ENCODE measurements at regions not wholly inside any gene's neighbourhood (a gene's known extent, or its start where the extent isn't known, plus 50 kb on each side); places are given as distances from the start of the nearest gene placed in this dataset.

DNA sequence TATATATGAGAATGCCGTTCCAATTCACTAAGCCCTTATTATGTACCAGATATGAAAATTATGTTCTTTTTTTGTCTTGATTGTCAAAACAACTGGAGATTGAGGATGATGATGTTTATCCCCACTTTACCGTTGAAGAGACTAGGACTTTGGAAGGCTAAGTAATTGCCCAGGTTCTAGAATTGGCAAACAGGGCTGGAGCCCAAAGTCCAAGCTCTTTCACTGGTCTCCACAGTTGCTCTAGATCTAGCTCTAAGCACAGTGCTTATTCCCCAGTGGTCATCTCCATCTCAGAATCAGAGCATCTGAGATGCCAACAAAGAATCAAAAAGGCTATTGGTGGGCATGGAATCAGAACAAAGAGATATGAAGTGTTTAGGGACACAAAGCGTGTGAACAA, 215.3 kb upstream of the FOXA2 start:
- Histone ChIP-seq H3K9me3 (ENCODE audit: control insufficient read depth in 4 of 4, low read length in 3 of 4) (no peaks in the 10 kb centered on the region), H3K27me3 (ENCODE audit: control insufficient read depth in 4 of 4, insufficient read depth in 4 of 4, low read length in 3 of 4) (peaks cover 0 to 6% (median under 1%) of the 10 kb centered on the region in 4 donors), H3K36me3 (ENCODE audit: control insufficient read depth in 4 of 4, insufficient read depth in 3 of 4, low read depth in 1 of 4, low read length in 3 of 4) (no peaks in the 10 kb centered on the region), H3K4me1 (ENCODE audit: control insufficient read depth in 4 of 4, insufficient read depth in 4 of 4, low read length in 3 of 4) (no peaks in the 10 kb centered on the region), H3K4me3 (ENCODE audit: low read depth in 1 of 3, low read length in 3 of 3) (no peak overlapping the region), H3K27ac (ENCODE audit: low read depth in 1 of 2, low read length in 2 of 2) (no peak overlapping the region), H3K9ac (ENCODE audit: low read depth in 1 of 2, low read length in 2 of 2) (no peak overlapping the region)
- WGBS = 63% methylated on average over 3 of the region's 3 CpGs
- TF ChIP-seq SP1 (IDR thresholded peaks at IDR 0.05) = no peak
- TF ChIP-seq TAF1 (conservative IDR thresholded peaks at IDR 0.05) = no peak
- no peak for TF ChIP-seq YY1 (IDR thresholded peaks at IDR 0.05)
- TF ChIP-seq, protein P1, sequence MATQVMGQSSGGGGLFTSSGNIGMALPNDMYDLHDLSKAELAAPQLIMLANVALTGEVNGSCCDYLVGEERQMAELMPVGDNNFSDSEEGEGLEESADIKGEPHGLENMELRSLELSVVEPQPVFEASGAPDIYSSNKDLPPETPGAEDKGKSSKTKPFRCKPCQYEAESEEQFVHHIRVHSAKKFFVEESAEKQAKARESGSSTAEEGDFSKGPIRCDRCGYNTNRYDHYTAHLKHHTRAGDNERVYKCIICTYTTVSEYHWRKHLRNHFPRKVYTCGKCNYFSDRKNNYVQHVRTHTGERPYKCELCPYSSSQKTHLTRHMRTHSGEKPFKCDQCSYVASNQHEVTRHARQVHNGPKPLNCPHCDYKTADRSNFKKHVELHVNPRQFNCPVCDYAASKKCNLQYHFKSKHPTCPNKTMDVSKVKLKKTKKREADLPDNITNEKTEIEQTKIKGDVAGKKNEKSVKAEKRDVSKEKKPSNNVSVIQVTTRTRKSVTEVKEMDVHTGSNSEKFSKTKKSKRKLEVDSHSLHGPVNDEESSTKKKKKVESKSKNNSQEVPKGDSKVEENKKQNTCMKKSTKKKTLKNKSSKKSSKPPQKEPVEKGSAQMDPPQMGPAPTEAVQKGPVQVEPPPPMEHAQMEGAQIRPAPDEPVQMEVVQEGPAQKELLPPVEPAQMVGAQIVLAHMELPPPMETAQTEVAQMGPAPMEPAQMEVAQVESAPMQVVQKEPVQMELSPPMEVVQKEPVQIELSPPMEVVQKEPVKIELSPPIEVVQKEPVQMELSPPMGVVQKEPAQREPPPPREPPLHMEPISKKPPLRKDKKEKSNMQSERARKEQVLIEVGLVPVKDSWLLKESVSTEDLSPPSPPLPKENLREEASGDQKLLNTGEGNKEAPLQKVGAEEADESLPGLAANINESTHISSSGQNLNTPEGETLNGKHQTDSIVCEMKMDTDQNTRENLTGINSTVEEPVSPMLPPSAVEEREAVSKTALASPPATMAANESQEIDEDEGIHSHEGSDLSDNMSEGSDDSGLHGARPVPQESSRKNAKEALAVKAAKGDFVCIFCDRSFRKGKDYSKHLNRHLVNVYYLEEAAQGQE (IDR thresholded peaks at IDR 0.05) = no peak
- TF ChIP-seq JUND (IDR thresholded peaks at IDR 0.05) = no peak
- no peak for TF ChIP-seq HNF4G (IDR thresholded peaks at IDR 0.05)
- no peak for TF ChIP-seq RXRA (IDR thresholded peaks at IDR 0.05)
- TF ChIP-seq, protein P2, sequence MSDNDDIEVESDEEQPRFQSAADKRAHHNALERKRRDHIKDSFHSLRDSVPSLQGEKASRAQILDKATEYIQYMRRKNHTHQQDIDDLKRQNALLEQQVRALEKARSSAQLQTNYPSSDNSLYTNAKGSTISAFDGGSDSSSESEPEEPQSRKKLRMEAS (IDR thresholded peaks at IDR 0.05) = no peak
- TF ChIP-seq HNF4A (conservative IDR thresholded peaks at IDR 0.05) = no peak
- TF ChIP-seq, protein P3, sequence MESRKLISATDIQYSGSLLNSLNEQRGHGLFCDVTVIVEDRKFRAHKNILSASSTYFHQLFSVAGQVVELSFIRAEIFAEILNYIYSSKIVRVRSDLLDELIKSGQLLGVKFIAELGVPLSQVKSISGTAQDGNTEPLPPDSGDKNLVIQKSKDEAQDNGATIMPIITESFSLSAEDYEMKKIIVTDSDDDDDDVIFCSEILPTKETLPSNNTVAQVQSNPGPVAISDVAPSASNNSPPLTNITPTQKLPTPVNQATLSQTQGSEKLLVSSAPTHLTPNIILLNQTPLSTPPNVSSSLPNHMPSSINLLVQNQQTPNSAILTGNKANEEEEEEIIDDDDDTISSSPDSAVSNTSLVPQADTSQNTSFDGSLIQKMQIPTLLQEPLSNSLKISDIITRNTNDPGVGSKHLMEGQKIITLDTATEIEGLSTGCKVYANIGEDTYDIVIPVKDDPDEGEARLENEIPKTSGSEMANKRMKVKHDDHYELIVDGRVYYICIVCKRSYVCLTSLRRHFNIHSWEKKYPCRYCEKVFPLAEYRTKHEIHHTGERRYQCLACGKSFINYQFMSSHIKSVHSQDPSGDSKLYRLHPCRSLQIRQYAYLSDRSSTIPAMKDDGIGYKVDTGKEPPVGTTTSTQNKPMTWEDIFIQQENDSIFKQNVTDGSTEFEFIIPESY (IDR thresholded peaks at IDR 0.05) = no peak
- no peak for TF ChIP-seq FOXA2 (IDR thresholded peaks at IDR 0.05)
- TF ChIP-seq FOXA1 (IDR thresholded peaks at IDR 0.05) = no peak
- no peak for TF ChIP-seq EGR1 (IDR thresholded peaks at IDR 0.05; ENCODE audit: low read depth in 2 of 2)
- no peak for TF ChIP-seq RAD21 (IDR thresholded peaks at IDR 0.05)
- TF ChIP-seq, protein P4, sequence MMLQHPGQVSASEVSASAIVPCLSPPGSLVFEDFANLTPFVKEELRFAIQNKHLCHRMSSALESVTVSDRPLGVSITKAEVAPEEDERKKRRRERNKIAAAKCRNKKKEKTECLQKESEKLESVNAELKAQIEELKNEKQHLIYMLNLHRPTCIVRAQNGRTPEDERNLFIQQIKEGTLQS (IDR thresholded peaks at IDR 0.05) = no peak
- DNase-seq (ENCODE audit: low spot score) = no peak

DNA sequence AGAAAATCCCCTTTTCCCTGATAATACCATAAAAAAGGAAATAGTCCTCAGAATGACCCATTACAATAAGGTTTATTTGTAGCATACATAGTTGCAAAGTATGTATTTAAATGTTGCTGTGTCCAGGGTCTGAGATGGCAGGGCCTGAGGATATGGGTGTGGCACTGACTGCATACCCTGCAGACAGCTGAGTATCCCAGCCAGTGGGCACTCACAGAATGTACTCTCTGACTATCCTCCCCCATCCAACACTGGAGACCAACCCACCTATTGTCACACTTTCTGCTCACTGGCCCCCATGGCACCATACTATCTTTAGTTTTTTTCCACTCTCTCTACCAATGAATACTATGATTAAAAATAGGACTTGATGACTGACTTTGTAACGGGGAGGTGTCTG, 215.8 kb upstream of the FOXA2 start:
- TF ChIP-seq NR2F2 (IDR thresholded peaks at IDR 0.05) (no peak), HNF4G (IDR thresholded peaks at IDR 0.05) (no peak), HNF4A (conservative IDR thresholded peaks at IDR 0.05) (no peak)
- no peak for DNase-seq (ENCODE audit: low spot score)

More for the DNA sequence above, 215.8 kb upstream of the FOXA2 start:
- H3K9ac ChIP-seq (ENCODE audit: low read depth in 1 of 2, low read length in 2 of 2) = no peak overlapping the region
- no peaks in the 10 kb centered on the region for H3K36me3 ChIP-seq (ENCODE audit: control insufficient read depth in 4 of 4, insufficient read depth in 3 of 4, low read depth in 1 of 4, low read length in 3 of 4)
- no peaks in the 10 kb centered on the region for H3K9me3 ChIP-seq (ENCODE audit: control insufficient read depth in 4 of 4, low read length in 3 of 4)
- 68% methylated on average over 1 of the region's 1 CpG for WGBS
- no peak overlapping the region for H3K4me3 ChIP-seq (ENCODE audit: low read depth in 1 of 3, low read length in 3 of 3)
- H3K27ac ChIP-seq (ENCODE audit: low read depth in 1 of 2, low read length in 2 of 2) = no peak overlapping the region
- H3K4me1 ChIP-seq (ENCODE audit: control insufficient read depth in 4 of 4, insufficient read depth in 4 of 4, low read length in 3 of 4) = peaks cover 0 to 1% (median 0%) of the 10 kb centered on the region in 4 donors
- peaks cover 0 to 6% (median under 1%) of the 10 kb centered on the region in 4 donors for H3K27me3 ChIP-seq (ENCODE audit: control insufficient read depth in 4 of 4, insufficient read depth in 4 of 4, low read length in 3 of 4)
